ENCODE measurements at regions not wholly inside any gene's neighbourhood (a gene's known extent, or its start where the extent isn't known, plus 50 kb on each side); places are given as distances from the start of the nearest gene placed in this dataset.

DNA sequence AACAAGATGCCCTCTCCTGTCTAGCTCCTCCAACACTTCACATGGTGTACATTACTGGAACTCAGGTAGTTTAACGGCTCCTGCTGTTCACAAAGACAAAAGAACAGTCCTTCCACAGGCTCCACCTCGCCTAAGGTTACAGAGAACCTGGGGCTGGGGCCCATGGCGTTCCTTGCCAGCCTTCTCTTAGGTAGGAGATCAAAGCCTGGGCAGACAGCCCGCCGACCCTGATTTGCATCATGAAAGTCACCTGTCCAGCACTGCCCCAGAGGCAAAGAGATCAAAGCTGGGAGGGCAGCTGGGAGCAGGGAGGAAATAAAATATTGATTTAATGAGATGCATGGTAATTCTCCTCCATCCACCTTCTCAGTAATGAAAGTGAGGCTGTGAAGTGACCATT is 115.0 kb upstream of the SLIT3 start:
- no peak overlapping the region for H3K14ac ChIP-seq (ENCODE audit: insufficient read length)
- H2AFZ ChIP-seq (ENCODE audit: low read length): no peak overlapping the region
- H4K8ac ChIP-seq (ENCODE audit: extremely low read depth, insufficient read depth, low read length): no peak overlapping the region
- H3K56ac ChIP-seq (replicated peaks; ENCODE audit: insufficient read length, low read depth, low read length): no peak overlapping the region
- no peak overlapping the region for H3K9ac ChIP-seq (replicated peaks in 1 of 4; ENCODE audit: extremely low read depth in 1 of 4, low read depth in 3 of 4, low read length in 3 of 4)
- H4K5ac ChIP-seq (ENCODE audit: insufficient read length, low read depth, low read length): no peak overlapping the region
- ChIA-PET POLR2A (ENCODE audit: partially characterized antibody) (no interaction called here), CTCF (ENCODE audit: partially characterized antibody) (interaction anchor here (0.7 to 2.1 kb wide), 4 partner anchors 8 to 164 kb away, joined by 3 to 6 read pairs (median 4); no protein-coding TSS in a partner anchor)
- H3K27me3 ChIP-seq (replicated peaks in 1 of 4; ENCODE audit: control insufficient read depth in 3 of 4, extremely low read depth in 1 of 4, insufficient read depth in 3 of 4, low read length in 3 of 4): no peaks in the 10 kb centered on the region; a peak in 1 of 7 replicates
- no peaks in the 10 kb centered on the region for H3K36me3 ChIP-seq (ENCODE audit: control insufficient read depth in 2 of 4, insufficient read depth in 4 of 4, low read length in 3 of 4)
- H3K27ac ChIP-seq (ENCODE audit: low read depth, low read length): no peak overlapping the region
- H3K4me1 ChIP-seq (replicated peaks in 1 of 4; ENCODE audit: control insufficient read depth in 3 of 4, insufficient read depth in 4 of 4, low read length in 3 of 4): no peaks in the 10 kb centered on the region
- no peak overlapping the region for H3K23ac ChIP-seq (ENCODE audit: insufficient read length)
- H2BK5ac ChIP-seq (ENCODE audit: low read depth, low read length): no peak overlapping the region
- no peak overlapping the region for H3K18ac ChIP-seq (ENCODE audit: extremely low read depth, low read length)
- H3K79me1 ChIP-seq (ENCODE audit: low read depth, low read length): no peaks in the 10 kb centered on the region
- no peak overlapping the region for H2BK120ac ChIP-seq (replicated peaks; ENCODE audit: low read depth, low read length)
- H3K4me3 ChIP-seq (ENCODE audit: extremely low read depth in 1 of 4, insufficient read depth in 2 of 4, low read depth in 3 of 4, low read length in 4 of 4): no peak overlapping the region
- no peak overlapping the region for H2BK15ac ChIP-seq (ENCODE audit: low read length)
- TF ChIP-seq EGR1 (IDR thresholded peaks at IDR 0.05; ENCODE audit: borderline replicate concordance, low read depth, low read length) (no peak), CHD2 (IDR thresholded peaks at IDR 0.05; ENCODE audit: low read length) (no peak), SP1 (IDR thresholded peaks at IDR 0.05; ENCODE audit: low read depth, low read length) (no peak)
- TF ChIP-seq, protein P1, sequence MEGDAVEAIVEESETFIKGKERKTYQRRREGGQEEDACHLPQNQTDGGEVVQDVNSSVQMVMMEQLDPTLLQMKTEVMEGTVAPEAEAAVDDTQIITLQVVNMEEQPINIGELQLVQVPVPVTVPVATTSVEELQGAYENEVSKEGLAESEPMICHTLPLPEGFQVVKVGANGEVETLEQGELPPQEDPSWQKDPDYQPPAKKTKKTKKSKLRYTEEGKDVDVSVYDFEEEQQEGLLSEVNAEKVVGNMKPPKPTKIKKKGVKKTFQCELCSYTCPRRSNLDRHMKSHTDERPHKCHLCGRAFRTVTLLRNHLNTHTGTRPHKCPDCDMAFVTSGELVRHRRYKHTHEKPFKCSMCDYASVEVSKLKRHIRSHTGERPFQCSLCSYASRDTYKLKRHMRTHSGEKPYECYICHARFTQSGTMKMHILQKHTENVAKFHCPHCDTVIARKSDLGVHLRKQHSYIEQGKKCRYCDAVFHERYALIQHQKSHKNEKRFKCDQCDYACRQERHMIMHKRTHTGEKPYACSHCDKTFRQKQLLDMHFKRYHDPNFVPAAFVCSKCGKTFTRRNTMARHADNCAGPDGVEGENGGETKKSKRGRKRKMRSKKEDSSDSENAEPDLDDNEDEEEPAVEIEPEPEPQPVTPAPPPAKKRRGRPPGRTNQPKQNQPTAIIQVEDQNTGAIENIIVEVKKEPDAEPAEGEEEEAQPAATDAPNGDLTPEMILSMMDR (IDR thresholded peaks at IDR 0.05; ENCODE audit: control extremely low read depth in 1 of 3, insufficient read depth in 1 of 3, low read depth in 1 of 3, low read length in 3 of 3): no peak
- no peaks in the 10 kb centered on the region for H3K9me3 ChIP-seq (ENCODE audit: insufficient read depth in 2 of 2, low read depth in 1 of 2, low read length in 1 of 2)
- no peak overlapping the region for H4K91ac ChIP-seq (replicated peaks; ENCODE audit: insufficient read length, low read length)
- no peak overlapping the region for H2BK12ac ChIP-seq (ENCODE audit: low read depth, low read length)
- no peaks in the 10 kb centered on the region for H3K79me2 ChIP-seq (ENCODE audit: control insufficient read depth in 1 of 2, insufficient read depth in 2 of 2, low read length in 2 of 2)
- H3K23me2 ChIP-seq (ENCODE audit: low read depth, low read length): no peaks in the 10 kb centered on the region
- no peaks in the 10 kb centered on the region for H4K20me1 ChIP-seq (replicated peaks in 1 of 2; ENCODE audit: control insufficient read depth in 1 of 2, insufficient read depth in 2 of 2, low read length in 2 of 2)
- DNase-seq (ENCODE audit: low read depth in 1 of 2, low spot score in 2 of 2): no peak
- H2BK20ac ChIP-seq (ENCODE audit: low read length): no peak overlapping the region
- no peak overlapping the region for H2AK5ac ChIP-seq (ENCODE audit: low read depth, low read length)
- 89% methylated on average over 5 of the region's 5 CpGs; no CpG with 5 or more reads in 1 of the 2 experiments for whole genome bisulfite sequencing, 2 experiments (ENCODE audit: extremely low coverage in 1 of 2, insufficient coverage in 1 of 2, insufficient read length in 1 of 2, insufficient replicate concordance in 2 of 2, low coverage in 1 of 2, low lambda C conversion rate in 2 of 2, missing lambda C conversion rate in 1 of 2)
- H3K4ac ChIP-seq (replicated peaks; ENCODE audit: insufficient read length, low read depth, low read length): no peak overlapping the region
- H3K4me2 ChIP-seq (ENCODE audit: insufficient read depth in 1 of 2, low read depth in 2 of 2, low read length in 2 of 2): no peak overlapping the region
- no peak for FAIRE-seq

All from H1 (cell line).